A673 (cell line): ENCODE measurements at regions not wholly inside any gene's neighbourhood (a gene's known extent, or its start where the extent isn't known, plus 50 kb on each side); places are given as distances from the start of the nearest gene placed in this dataset.

ENCODE experiments used
- BruUV-seq: library from RNA; stranded (reverse); fragments of 400-500 nt; replicated peaks from 2 replicates; lab custom pipeline; 2021; lab: Mats Ljungman, UMichigan
- CTCF ChIA-PET: fragments of 300-600 bp; sonication (Branson Sonifier 250); formaldehyde crosslinking; loops from one replicate; lab custom pipeline; 2022; ENCODE audit warnings: antibody characterized with exemption; lab: Charles Lee
- POLR2A ChIA-PET: fragments of 300-600 bp; sonication (Branson Sonifier 250); formaldehyde crosslinking; loops from one replicate; lab custom pipeline; 2022; ENCODE audit warnings: antibody characterized with exemption; ENCODE audit not compliant: low non-redundant PET; lab: Charles Lee
- DNase-seq: peaks from one replicate; pipeline ENCODE4 v3.0.0-alpha.2; 2015; ENCODE audit warnings: low spot score
- H3K27ac ChIP-seq: fragments of 200-600 bp; sonication (generic); 2 replicates; pipeline ENCODE4 v1.5.1; 2016; ENCODE audit warnings: mixed run types, low read depth, mild to moderate bottlenecking, mixed read lengths, antibody characterized with exemption, low read length; ENCODE audit not compliant: poor library complexity, severe bottlenecking
- H3K27me3 ChIP-seq: fragments of 200-600 bp; sonication (generic); replicated peaks from 2 replicates; pipeline ENCODE4 v1.6.1; 2017; ENCODE audit warnings: mixed run types, low read depth, mild to moderate bottlenecking, mixed read lengths, antibody characterized with exemption, low read length; ENCODE audit not compliant: insufficient read depth, poor library complexity
- H3K36me3 ChIP-seq: fragments of 200-600 bp; sonication (generic); 2 replicates; pipeline ENCODE4 v1.6.1; 2016; ENCODE audit warnings: mixed run types, mild to moderate bottlenecking, mixed read lengths, antibody characterized with exemption, low read length; ENCODE audit not compliant: insufficient read depth, poor library complexity, severe bottlenecking
- H3K4me1 ChIP-seq: fragments of 200-600 bp; sonication (generic); 2 replicates; pipeline ENCODE4 v1.6.1; 2017; ENCODE audit warnings: mixed run types, mild to moderate bottlenecking, mixed read lengths, antibody characterized with exemption, low read length; ENCODE audit not compliant: insufficient read depth, poor library complexity, severe bottlenecking
- H3K4me3 ChIP-seq: fragments of 200-600 bp; sonication (generic); 2 replicates; pipeline ENCODE4 v1.5.1; 2016; ENCODE audit warnings: low read depth, mixed run types, mild to moderate bottlenecking, mixed read lengths, low read length; ENCODE audit not compliant: poor library complexity, severe bottlenecking
- H3K9me3 ChIP-seq: fragments of 200-600 bp; sonication (generic); 2 replicates; pipeline ENCODE4 v1.6.1; 2016; ENCODE audit warnings: mixed run types, low read depth, mild to moderate bottlenecking, mixed read lengths, antibody characterized with exemption, low read length; ENCODE audit not compliant: poor library complexity, severe bottlenecking
- CTCF ChIP-seq: fragments of 300-800, 200-600 bp; sonication (generic); conservative IDR thresholded peaks from 2 replicates; pipeline ENCODE4 v1.5.1; 2017; ENCODE audit warnings: low read depth, mild to moderate bottlenecking, antibody characterized with exemption, low read length, moderate library complexity, mixed read lengths
- EZH2 ChIP-seq: fragments of 200-600 bp; sonication (generic); IDR thresholded peaks from 2 replicates; pipeline ENCODE4 v1.6.1; 2017; ENCODE audit warnings: borderline replicate concordance, low read depth, mild to moderate bottlenecking, mixed read lengths, antibody characterized with exemption, low read length; ENCODE audit not compliant: poor library complexity, severe bottlenecking
- intact Hi-C: fragments of 100-400 bp; cut with micrococcal nuclease; formaldehyde crosslinking; loops from one replicate; pipeline ENCODE4 v1.10.0; 2022; ENCODE audit not compliant: unreplicated experiment

- no peak overlapping the region for H3K27ac ChIP-seq
- TF ChIP-seq CTCF (no peak), EZH2 (no peak)
- POLR2A ChIA-PET, result interaction anchor here (0.7 kb wide), 1 partner anchor 519 kb away, joined by 4 read pairs; no protein-coding TSS in a partner anchor
- no TSS peak for BruUV-seq
- intact Hi-C loops, result no loop called here
- DNase-seq, result no peak
- no peaks in the 10 kb centered on the region for H3K27me3 ChIP-seq
- CTCF ChIA-PET, result no interaction called here
- H3K4me1 ChIP-seq, result no peaks in the 10 kb centered on the region
- H3K36me3 ChIP-seq, result no peaks in the 10 kb centered on the region
- no peak overlapping the region for H3K4me3 ChIP-seq
- no peaks in the 10 kb centered on the region for H3K9me3 ChIP-seq
Observed at GRCh38 chr20:50398821-50399554, 111.2 kb upstream of the PTPN1 start.

DNA sequence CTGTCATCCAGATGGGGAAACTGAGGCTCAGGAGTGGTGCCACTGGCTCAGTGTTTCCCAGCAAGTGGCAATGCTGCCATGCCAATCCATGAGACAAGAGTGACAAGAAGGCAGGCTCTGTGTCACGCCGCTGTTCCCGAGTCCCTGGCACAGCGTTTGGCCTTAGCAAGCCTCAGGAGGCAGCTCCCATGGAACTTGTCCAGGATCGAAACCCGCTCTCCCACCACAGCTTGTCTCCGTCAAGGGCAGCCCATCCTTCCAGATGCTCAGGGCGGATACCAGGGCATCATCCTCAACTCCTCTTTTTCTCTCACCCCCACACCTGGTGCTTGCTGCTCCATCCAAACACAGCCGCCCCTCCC lies 110.6 kb upstream of the PTPN1 start:
- H3K27ac ChIP-seq, result no peak overlapping the region
- POLR2A ChIA-PET, result interaction anchor here (0.7 kb wide), 1 partner anchor 519 kb away, joined by 4 read pairs; no protein-coding TSS in a partner anchor
- no peak overlapping the region for H3K4me3 ChIP-seq
- CTCF ChIA-PET, result no interaction called here
- H3K4me1 ChIP-seq, result no peaks in the 10 kb centered on the region
- BruUV-seq, result no TSS peak
- H3K27me3 ChIP-seq, result no peaks in the 10 kb centered on the region
- intact Hi-C loops, result no loop called here
- no peak for DNase-seq
- TF ChIP-seq EZH2 (no peak), CTCF (no peak)
- no peaks in the 10 kb centered on the region for H3K9me3 ChIP-seq
- H3K36me3 ChIP-seq, result no peaks in the 10 kb centered on the region

- CTCF ChIA-PET, result no interaction called here
- BruUV-seq, result no TSS peak
- Histone ChIP-seq H3K4me3 (no peak overlapping the region), H3K27ac (no peak overlapping the region), H3K4me1 (no peaks in the 10 kb centered on the region), H3K27me3 (no peaks in the 10 kb centered on the region), H3K36me3 (no peaks in the 10 kb centered on the region), H3K9me3 (no peaks in the 10 kb centered on the region)
- no peak for TF ChIP-seq CTCF
- POLR2A ChIA-PET, result no interaction called here
- intact Hi-C loops, result no loop called here
- DNase-seq, result no peak
Observed at GRCh38 chr20:50399917-50400704, 110.1 kb upstream of the PTPN1 start.
